ENCODE measurements at regions not wholly inside any gene's neighbourhood (a gene's known extent, or its start where the extent isn't known, plus 50 kb on each side); places are given as distances from the start of the nearest gene placed in this dataset.

GRCh38 chr17:5785867-5786509 lies 201.7 kb upstream of the NLRP1 start:
- DNase-seq (ENCODE audit: low read depth): peak; percentile 35

GRCh38 chr17:5786510-5786875 lies 202.2 kb upstream of the NLRP1 start:
- no peak for DNase-seq (ENCODE audit: low read depth)

- no peak for DNase-seq (ENCODE audit: low read depth)
Observed at GRCh38 chr17:5788266-5788900, 204.1 kb upstream of the NLRP1 start.

- no peak for DNase-seq (ENCODE audit: low read depth)
Observed at GRCh38 chr17:5789528-5789927, 205.2 kb upstream of the NLRP1 start.

- no peak for DNase-seq (ENCODE audit: low read depth)
Observed at GRCh38 chr17:5793157-5793556, 208.8 kb upstream of the NLRP1 start.

- no peak for DNase-seq (ENCODE audit: low read depth)
Observed at GRCh38 chr17:5793899-5794298, 209.6 kb upstream of the NLRP1 start.

GRCh38 chr17:5794385-5794784 lies 210.1 kb upstream of the NLRP1 start:
- DNase-seq (ENCODE audit: low read depth): no peak

GRCh38 chr17:5794881-5795506 lies 210.7 kb upstream of the NLRP1 start:
- no peak for DNase-seq (ENCODE audit: low read depth)

GRCh38 chr17:5797447-5798050 lies 213.2 kb upstream of the NLRP1 start:
- DNase-seq (ENCODE audit: low read depth): no peak

- DNase-seq (ENCODE audit: low read depth): no peak
Observed at GRCh38 chr17:5798094-5798493, 213.8 kb upstream of the NLRP1 start.

GRCh38 chr17:5800131-5800530 lies 215.8 kb upstream of the NLRP1 start:
- no peak for DNase-seq (ENCODE audit: low read depth)

- DNase-seq (ENCODE audit: low read depth): no peak
Observed at GRCh38 chr17:5800646-5801045, 216.3 kb upstream of the NLRP1 start.

- no peak for DNase-seq (ENCODE audit: low read depth)
Observed at GRCh38 chr17:5804251-5804650, 219.9 kb upstream of the NLRP1 start.

GRCh38 chr17:5809056-5809455 lies 224.7 kb upstream of the NLRP1 start:
- no peak for DNase-seq (ENCODE audit: low read depth)

GRCh38 chr17:5809580-5810188 lies 225.4 kb upstream of the NLRP1 start:
- DNase-seq (ENCODE audit: low read depth): no peak

- DNase-seq (ENCODE audit: low read depth): no peak
Observed at GRCh38 chr17:5812590-5812989, 228.3 kb upstream of the NLRP1 start.

GRCh38 chr17:5813357-5813756 lies 229.0 kb upstream of the NLRP1 start:
- DNase-seq (ENCODE audit: low read depth): no peak

- DNase-seq (ENCODE audit: low read depth): no peak
Observed at GRCh38 chr17:5815396-5815795, 231.1 kb upstream of the NLRP1 start.

GRCh38 chr17:5816491-5817070 lies 232.3 kb upstream of the NLRP1 start:
- no peak for DNase-seq (ENCODE audit: low read depth)

- DNase-seq (ENCODE audit: low read depth): no peak
Observed at GRCh38 chr17:5817475-5818395, 233.4 kb upstream of the NLRP1 start.

- no peak for DNase-seq (ENCODE audit: low read depth)
Observed at GRCh38 chr17:5819396-5819795, 235.1 kb upstream of the NLRP1 start.

Measured in GM04504 (cell line).